ENCODE measurements at regions not wholly inside any gene's neighbourhood (a gene's known extent, or its start where the extent isn't known, plus 50 kb on each side); places are given as distances from the start of the nearest gene placed in this dataset.

- no TSS peak for BruUV-seq (replicated peaks)
- DNase-seq (ENCODE audit: low read depth, low spot score): no peak
- H3K27me3 ChIP-seq (ENCODE audit: insufficient read depth, low read length): no peaks in the 10 kb centered on the region
- H4K20me1 ChIP-seq (ENCODE audit: insufficient read depth): no peaks in the 10 kb centered on the region
- ATAC-seq: no peak
- no peak overlapping the region for H3K4me2 ChIP-seq (ENCODE audit: low read length)
- H3K9me3 ChIP-seq (ENCODE audit: control insufficient read depth in 1 of 2, insufficient read depth in 1 of 2, low read depth in 1 of 2, low read length in 2 of 2): no peaks in the 10 kb centered on the region
- no peak overlapping the region for H3K9ac ChIP-seq (ENCODE audit: low read length)
- TF ChIP-seq ZNF274 (IDR thresholded peaks at IDR 0.05; ENCODE audit: low read depth, low read length) (no peak), SP1 (IDR thresholded peaks at IDR 0.05; ENCODE audit: low read depth) (no peak), ZFX (IDR thresholded peaks at IDR 0.05) (no peak), CEBPB (IDR thresholded peaks at IDR 0.05; ENCODE audit: low read depth) (no peak), CBX3 (IDR thresholded peaks at IDR 0.05; ENCODE audit: low read depth) (no peak), EGR1 (IDR thresholded peaks at IDR 0.05; ENCODE audit: low read depth) (no peak), JUND (IDR thresholded peaks at IDR 0.05) (no peak), POLR2AphosphoS5 (IDR thresholded peaks at IDR 0.05; ENCODE audit: low read depth, low read length) (no peak), EZH2phosphoT487 (IDR thresholded peaks at IDR 0.05; ENCODE audit: borderline replicate concordance) (no peak), POLR2A (IDR thresholded peaks at IDR 0.05; ENCODE audit: borderline replicate concordance, extremely low read depth, insufficient read depth, insufficient read length) (no peak), YY1 (IDR thresholded peaks at IDR 0.05; ENCODE audit: extremely low read depth, insufficient replicate concordance, low read depth, low read length) (no peak), TCF7L2 (IDR thresholded peaks at IDR 0.05; ENCODE audit: borderline replicate concordance, extremely low read depth, insufficient read depth, insufficient read length) (no peak), ATF3 (IDR thresholded peaks at IDR 0.05) (no peak), ZBTB33 (IDR thresholded peaks at IDR 0.05; ENCODE audit: extremely low read depth, insufficient replicate concordance, low read length) (no peak), SRF (IDR thresholded peaks at IDR 0.05; ENCODE audit: low read depth) (no peak), RAD21 (IDR thresholded peaks at IDR 0.05; ENCODE audit: low read depth) (no peak), SIN3A (IDR thresholded peaks at IDR 0.05; ENCODE audit: low read depth) (no peak)
- TF ChIP-seq, protein P1, sequence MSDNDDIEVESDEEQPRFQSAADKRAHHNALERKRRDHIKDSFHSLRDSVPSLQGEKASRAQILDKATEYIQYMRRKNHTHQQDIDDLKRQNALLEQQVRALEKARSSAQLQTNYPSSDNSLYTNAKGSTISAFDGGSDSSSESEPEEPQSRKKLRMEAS (IDR thresholded peaks at IDR 0.05): no peak
- TF ChIP-seq, protein P2, sequence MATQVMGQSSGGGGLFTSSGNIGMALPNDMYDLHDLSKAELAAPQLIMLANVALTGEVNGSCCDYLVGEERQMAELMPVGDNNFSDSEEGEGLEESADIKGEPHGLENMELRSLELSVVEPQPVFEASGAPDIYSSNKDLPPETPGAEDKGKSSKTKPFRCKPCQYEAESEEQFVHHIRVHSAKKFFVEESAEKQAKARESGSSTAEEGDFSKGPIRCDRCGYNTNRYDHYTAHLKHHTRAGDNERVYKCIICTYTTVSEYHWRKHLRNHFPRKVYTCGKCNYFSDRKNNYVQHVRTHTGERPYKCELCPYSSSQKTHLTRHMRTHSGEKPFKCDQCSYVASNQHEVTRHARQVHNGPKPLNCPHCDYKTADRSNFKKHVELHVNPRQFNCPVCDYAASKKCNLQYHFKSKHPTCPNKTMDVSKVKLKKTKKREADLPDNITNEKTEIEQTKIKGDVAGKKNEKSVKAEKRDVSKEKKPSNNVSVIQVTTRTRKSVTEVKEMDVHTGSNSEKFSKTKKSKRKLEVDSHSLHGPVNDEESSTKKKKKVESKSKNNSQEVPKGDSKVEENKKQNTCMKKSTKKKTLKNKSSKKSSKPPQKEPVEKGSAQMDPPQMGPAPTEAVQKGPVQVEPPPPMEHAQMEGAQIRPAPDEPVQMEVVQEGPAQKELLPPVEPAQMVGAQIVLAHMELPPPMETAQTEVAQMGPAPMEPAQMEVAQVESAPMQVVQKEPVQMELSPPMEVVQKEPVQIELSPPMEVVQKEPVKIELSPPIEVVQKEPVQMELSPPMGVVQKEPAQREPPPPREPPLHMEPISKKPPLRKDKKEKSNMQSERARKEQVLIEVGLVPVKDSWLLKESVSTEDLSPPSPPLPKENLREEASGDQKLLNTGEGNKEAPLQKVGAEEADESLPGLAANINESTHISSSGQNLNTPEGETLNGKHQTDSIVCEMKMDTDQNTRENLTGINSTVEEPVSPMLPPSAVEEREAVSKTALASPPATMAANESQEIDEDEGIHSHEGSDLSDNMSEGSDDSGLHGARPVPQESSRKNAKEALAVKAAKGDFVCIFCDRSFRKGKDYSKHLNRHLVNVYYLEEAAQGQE (IDR thresholded peaks at IDR 0.05; ENCODE audit: low read depth): no peak
- TF ChIP-seq, protein P3, sequence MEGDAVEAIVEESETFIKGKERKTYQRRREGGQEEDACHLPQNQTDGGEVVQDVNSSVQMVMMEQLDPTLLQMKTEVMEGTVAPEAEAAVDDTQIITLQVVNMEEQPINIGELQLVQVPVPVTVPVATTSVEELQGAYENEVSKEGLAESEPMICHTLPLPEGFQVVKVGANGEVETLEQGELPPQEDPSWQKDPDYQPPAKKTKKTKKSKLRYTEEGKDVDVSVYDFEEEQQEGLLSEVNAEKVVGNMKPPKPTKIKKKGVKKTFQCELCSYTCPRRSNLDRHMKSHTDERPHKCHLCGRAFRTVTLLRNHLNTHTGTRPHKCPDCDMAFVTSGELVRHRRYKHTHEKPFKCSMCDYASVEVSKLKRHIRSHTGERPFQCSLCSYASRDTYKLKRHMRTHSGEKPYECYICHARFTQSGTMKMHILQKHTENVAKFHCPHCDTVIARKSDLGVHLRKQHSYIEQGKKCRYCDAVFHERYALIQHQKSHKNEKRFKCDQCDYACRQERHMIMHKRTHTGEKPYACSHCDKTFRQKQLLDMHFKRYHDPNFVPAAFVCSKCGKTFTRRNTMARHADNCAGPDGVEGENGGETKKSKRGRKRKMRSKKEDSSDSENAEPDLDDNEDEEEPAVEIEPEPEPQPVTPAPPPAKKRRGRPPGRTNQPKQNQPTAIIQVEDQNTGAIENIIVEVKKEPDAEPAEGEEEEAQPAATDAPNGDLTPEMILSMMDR (IDR thresholded peaks at IDR 0.05 in 2 of 3, conservative IDR thresholded peaks at IDR 0.05 in 1 of 3; ENCODE audit: borderline replicate concordance in 1 of 3, insufficient read depth in 1 of 3, low read depth in 2 of 3, low read length in 2 of 3): no peak
- H2AFZ ChIP-seq (ENCODE audit: low read depth, low read length, poor library complexity, severe bottlenecking): no peak overlapping the region
- no peak overlapping the region for H3K27ac ChIP-seq (ENCODE audit: low read depth, low read length)
- intact Hi-C loops (cut with micrococcal nuclease): no loop called here
- H3K4me3 ChIP-seq (replicated peaks in 1 of 2; ENCODE audit: low read depth in 1 of 2, low read length in 2 of 2): no peak overlapping the region
- no peaks in the 10 kb centered on the region for H3K9me2 ChIP-seq (ENCODE audit: insufficient read depth)
- no peaks in the 10 kb centered on the region for H3K79me2 ChIP-seq (ENCODE audit: insufficient read depth, low read length)
- H3K4me1 ChIP-seq (ENCODE audit: control insufficient read depth in 1 of 2, insufficient read depth in 2 of 2, low read length in 2 of 2): no peaks in the 10 kb centered on the region
- POLR2A ChIA-PET: no interaction called here
- no peaks in the 10 kb centered on the region for H3K36me3 ChIP-seq (ENCODE audit: control insufficient read depth in 1 of 2, insufficient read depth in 2 of 2, low read length in 2 of 2)
- CTCF ChIA-PET: no interaction called here
- RAD21 ChIA-PET (ENCODE audit: low non-redundant PET in 1 of 2, low total read pairs in 2 of 2, uncharacterized antibody in 2 of 2, unreplicated experiment in 2 of 2): no interaction called here
Observed at GRCh38 chr3:64987726-64988125, 299.9 kb upstream of the ADAMTS9 start.
